H1 (cell line): ENCODE measurements at regions not wholly inside any gene's neighbourhood (a gene's known extent, or its start where the extent isn't known, plus 50 kb on each side); places are given as distances from the start of the nearest gene placed in this dataset.

Experiments used
- CTCF ChIA-PET: fragments of 300-600 bp; sonication (Branson Sonifier 250); formaldehyde crosslinking; loops from one replicate; lab custom pipeline; 2021; ENCODE audit not compliant: partially characterized antibody; lab: Charles Lee
- POLR2A ChIA-PET: fragments of 300-600 bp; sonication (Branson Sonifier 250); formaldehyde crosslinking; loops from one replicate; lab custom pipeline; 2021; ENCODE audit warnings: inconsistent platforms; ENCODE audit not compliant: partially characterized antibody; lab: Charles Lee
- DNase-seq, 2 experiments: peaks; one replicate each; pipeline versions ENCODE4 v3.0.0 to v3.0.0-alpha.2; 2010 to 2022; ENCODE audit warnings: low spot score in 2 of 2, low read depth in 1 of 2, mixed read lengths in 1 of 2
- FAIRE-seq: peaks from 2 replicates; lab custom pipeline; 2011; peaks lifted over from hg19 to GRCh38; lab: Jason Lieb, UNC
- H2AFZ ChIP-seq: 2 replicates; pipeline ENCODE4 v1.8.1; 2012; ENCODE audit warnings: low read length, inconsistent platforms
- H2AK5ac ChIP-seq: 2 replicates; pipeline ENCODE4 v1.6.1; 2013; ENCODE audit warnings: low read depth, low read length
- H2BK120ac ChIP-seq: replicated peaks from 2 replicates; pipeline ENCODE3; 2013; ENCODE audit warnings: low read depth, low read length, inconsistent platforms
- H2BK12ac ChIP-seq: 2 replicates; pipeline ENCODE4 v1.6.1; 2013; ENCODE audit warnings: low read depth, low read length
- H2BK15ac ChIP-seq: 2 replicates; pipeline ENCODE4 v1.6.1; 2013; ENCODE audit warnings: low read length
- H2BK20ac ChIP-seq: 2 replicates; pipeline ENCODE4 v1.6.1; 2013; ENCODE audit warnings: low read length
- H2BK5ac ChIP-seq: 2 replicates; pipeline ENCODE4 v1.6.1; 2013; ENCODE audit warnings: low read depth, low read length
- H3K14ac ChIP-seq: 2 replicates; pipeline ENCODE4 v1.6.1; 2013; ENCODE audit warnings: inconsistent platforms; ENCODE audit not compliant: insufficient read length
- H3K18ac ChIP-seq: 2 replicates; pipeline ENCODE4 v1.6.1; 2013; ENCODE audit warnings: low read length; ENCODE audit errors: extremely low read depth
- H3K23ac ChIP-seq: 2 replicates; pipeline ENCODE4 v1.6.1; 2013; ENCODE audit warnings: inconsistent platforms; ENCODE audit not compliant: insufficient read length
- H3K23me2 ChIP-seq: 2 replicates; pipeline ENCODE4 v1.6.1; 2013; ENCODE audit warnings: low read depth, low read length
- H3K27ac ChIP-seq: 2 replicates; pipeline ENCODE4 v1.6.1; 2011; ENCODE audit warnings: low read depth, low read length, inconsistent platforms
- H3K27me3 ChIP-seq, 4 experiments: replicated peaks in 1 of 4; 1 replicate in 1 of 4; 2 replicates in 3 of 4; pipeline versions ENCODE4 v1.6.1 to v1.8.1; 2011 to 2013; ENCODE audit warnings: low read length in 3 of 4, mild to moderate bottlenecking in 3 of 4, inconsistent platforms in 2 of 4, mixed read lengths in 2 of 4, moderate library complexity in 1 of 4; ENCODE audit not compliant: control insufficient read depth in 3 of 4, insufficient read depth in 3 of 4; ENCODE audit errors: extremely low read depth in 1 of 4
- H3K36me3 ChIP-seq, 4 experiments: 2 replicates each; pipeline versions ENCODE4 v1.6.1 to v1.8.1; 2011 to 2013; ENCODE audit warnings: mild to moderate bottlenecking in 4 of 4, low read length in 3 of 4, moderate library complexity in 2 of 4, control low read depth in 1 of 4, inconsistent platforms in 1 of 4; ENCODE audit not compliant: insufficient read depth in 4 of 4, control insufficient read depth in 2 of 4
- H3K4ac ChIP-seq: replicated peaks from 2 replicates; pipeline ENCODE3; 2013; ENCODE audit warnings: low read length, low read depth, mixed read lengths, inconsistent platforms; ENCODE audit not compliant: insufficient read length
- H3K4me1 ChIP-seq, 4 experiments: replicated peaks in 1 of 4; 1 replicate in 1 of 4; 2 replicates in 3 of 4; pipeline versions ENCODE4 v1.6.1 to v1.8.1; 2011 to 2013; ENCODE audit warnings: low read length in 3 of 4, inconsistent platforms in 2 of 4, mixed read lengths in 1 of 4; ENCODE audit not compliant: insufficient read depth in 4 of 4, control insufficient read depth in 3 of 4
- H3K4me2 ChIP-seq, 2 experiments: 2 replicates each; pipeline versions ENCODE4 v1.6.1 to v1.8.1; 2011 to 2013; ENCODE audit warnings: low read depth in 2 of 2, low read length in 2 of 2, control low read depth in 1 of 2, inconsistent platforms in 1 of 2, mild to moderate bottlenecking in 1 of 2; ENCODE audit not compliant: insufficient read depth in 1 of 2
- H3K4me3 ChIP-seq, 4 experiments: fragments of 200-600, 300-600 bp in 1 of 4; sonication (generic), shearing (Covaris generic), sonication (Bioruptor Twin) in 1 of 4; 2 replicates each; pipeline versions ENCODE4 v1.5.1 to v1.8.1; 2011 to 2016; ENCODE audit warnings: low read length in 4 of 4, low read depth in 3 of 4, control low read depth in 2 of 4, inconsistent platforms in 2 of 4, mild to moderate bottlenecking in 2 of 4, mixed read lengths in 1 of 4, moderate library complexity in 1 of 4; ENCODE audit not compliant: insufficient read depth in 2 of 4; ENCODE audit errors: extremely low read depth in 1 of 4
- H3K56ac ChIP-seq: replicated peaks from 2 replicates; pipeline ENCODE3; 2013; ENCODE audit warnings: low read depth, mild to moderate bottlenecking, mixed read lengths, low read length, inconsistent platforms; ENCODE audit not compliant: insufficient read length
- H3K79me1 ChIP-seq: 2 replicates; pipeline ENCODE4 v1.6.1; 2013; ENCODE audit warnings: low read depth, low read length, control low read depth
- H3K79me2 ChIP-seq, 2 experiments: 2 replicates each; pipeline versions ENCODE4 v1.6.1 to v1.8.1; 2012 to 2013; ENCODE audit warnings: low read length in 2 of 2, mild to moderate bottlenecking in 2 of 2, inconsistent platforms in 1 of 2; ENCODE audit not compliant: insufficient read depth in 2 of 2, control insufficient read depth in 1 of 2
- H3K9ac ChIP-seq, 4 experiments: replicated peaks in 1 of 4; 1 replicate in 1 of 4; 2 replicates in 3 of 4; pipeline versions ENCODE4 v1.6.1 to v1.8.1; 2011 to 2013; ENCODE audit warnings: low read depth in 3 of 4, low read length in 3 of 4, control low read depth in 2 of 4, mild to moderate bottlenecking in 2 of 4, moderate library complexity in 2 of 4, inconsistent platforms in 1 of 4; ENCODE audit errors: extremely low read depth in 1 of 4
- H3K9me3 ChIP-seq, 2 experiments: 2 replicates each; pipeline versions ENCODE4 v1.6.1 to v1.8.1; 2012 to 2013; ENCODE audit warnings: mild to moderate bottlenecking in 2 of 2, moderate library complexity in 2 of 2, control low read depth in 1 of 2, inconsistent platforms in 1 of 2, low read depth in 1 of 2, low read length in 1 of 2, mixed read lengths in 1 of 2; ENCODE audit not compliant: insufficient read depth in 2 of 2
- H4K20me1 ChIP-seq, 2 experiments: replicated peaks in 1 of 2; 2 replicates each; pipeline versions ENCODE3 to v1.8.1; 2011 to 2013; ENCODE audit warnings: inconsistent platforms in 2 of 2, low read length in 2 of 2, mild to moderate bottlenecking in 1 of 2; ENCODE audit not compliant: insufficient read depth in 2 of 2, control insufficient read depth in 1 of 2
- H4K5ac ChIP-seq: 2 replicates; pipeline ENCODE4 v1.6.1; 2013; ENCODE audit warnings: low read length, low read depth, mixed read lengths, inconsistent platforms; ENCODE audit not compliant: insufficient read length
- H4K8ac ChIP-seq: 2 replicates; pipeline ENCODE4 v1.8.0; 2013; ENCODE audit warnings: mild to moderate bottlenecking, moderate library complexity, low read length, inconsistent platforms; ENCODE audit not compliant: insufficient read depth; ENCODE audit errors: extremely low read depth
- H4K91ac ChIP-seq: replicated peaks from 2 replicates; pipeline ENCODE3; 2013; ENCODE audit warnings: low read length, mixed read lengths, inconsistent platforms; ENCODE audit not compliant: insufficient read length
- EGR1 ChIP-seq: IDR thresholded peaks from 2 replicates; pipeline ENCODE4 v1.6.1; 2011; ENCODE audit warnings: low read depth, low read length, borderline replicate concordance
- POLR2A ChIP-seq, 2 experiments: IDR thresholded peaks; 1 replicate in 1 of 2; 2 replicates in 1 of 2; pipeline ENCODE4 v1.6.1; 2011; ENCODE audit warnings: low read depth in 2 of 2, low read length in 2 of 2, mild to moderate bottlenecking in 2 of 2; ENCODE audit errors: control extremely low read depth in 1 of 2
- WGBS, 2 experiments: shearing (Covaris generic) in 1 of 2; methylation state at CpG; one replicate each; pipeline versions ENCODE4 v1.1.6 to v1.1.7; 2013 to 2015; ENCODE audit warnings: low lambda C conversion rate in 2 of 2, mixed read lengths in 2 of 2, inconsistent platforms in 1 of 2, low coverage in 1 of 2, missing lambda C conversion rate in 1 of 2; ENCODE audit not compliant: insufficient replicate concordance in 2 of 2, insufficient coverage in 1 of 2, insufficient read length in 1 of 2; ENCODE audit errors: extremely low coverage in 1 of 2, missing lambda C conversion rate in 1 of 2; 5-methylcytosine and 5-hydroxymethylcytosine counted together
- TF ChIP-seq, protein P1 (sequence below): IDR thresholded peaks from 2 replicates; pipeline ENCODE4 v1.6.1; 2011; ENCODE audit warnings: low read depth, mild to moderate bottlenecking, low read length; ENCODE audit not compliant: insufficient read depth

- Histone ChIP-seq H3K27ac (no peak overlapping the region), H4K91ac (no peak overlapping the region), H3K79me2 (no peaks in the 10 kb centered on the region), H3K56ac (no peak overlapping the region), H3K27me3 (no peaks in the 10 kb centered on the region), H3K79me1 (no peaks in the 10 kb centered on the region), H2BK12ac (no peak overlapping the region), H2AK5ac (no peak overlapping the region), H3K9ac (no peak overlapping the region), H3K23me2 (no peaks in the 10 kb centered on the region), H4K8ac (no peak overlapping the region), H4K20me1 (no peaks in the 10 kb centered on the region), H4K5ac (no peak overlapping the region), H3K23ac (no peak overlapping the region), H2BK5ac (no peak overlapping the region), H2AFZ (no peak overlapping the region), H2BK20ac (no peak overlapping the region), H3K4me2 (no peak overlapping the region), H3K4me3 (no peak overlapping the region), H3K18ac (no peak overlapping the region), H2BK15ac (no peak overlapping the region), H3K36me3 (no peaks in the 10 kb centered on the region), H3K4ac (no peak overlapping the region), H2BK120ac (no peak overlapping the region), H3K4me1 (no peaks in the 10 kb centered on the region), H3K14ac (no peak overlapping the region), H3K9me3 (no peaks in the 10 kb centered on the region)
- 90% methylated on average over 4 of the region's 4 CpGs; no CpG with 5 or more reads in 1 of the 2 experiments for WGBS, 2 experiments
- CTCF ChIA-PET, result interaction anchor here (0.7 to 1.5 kb wide), 4 partner anchors 14 to 164 kb away, joined by 3 to 5 read pairs (median 4); no protein-coding TSS in a partner anchor
- TF ChIP-seq EGR1 (no peak), POLR2A (IDR thresholded peaks at IDR 0.05; ENCODE audit: control extremely low read depth in 1 of 2, low read depth in 2 of 2, low read length in 2 of 2) (no peak)
- TF ChIP-seq, protein P1, sequence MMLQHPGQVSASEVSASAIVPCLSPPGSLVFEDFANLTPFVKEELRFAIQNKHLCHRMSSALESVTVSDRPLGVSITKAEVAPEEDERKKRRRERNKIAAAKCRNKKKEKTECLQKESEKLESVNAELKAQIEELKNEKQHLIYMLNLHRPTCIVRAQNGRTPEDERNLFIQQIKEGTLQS, result no peak
- no peak for DNase-seq
- POLR2A ChIA-PET, result no interaction called here
- no peak for FAIRE-seq
Observed at GRCh38 chr5:36395260-36395659, 93.6 kb upstream of the RANBP3L start.
